ENCODE measurements at regions not wholly inside any gene's neighbourhood (a gene's known extent, or its start where the extent isn't known, plus 50 kb on each side); places are given as distances from the start of the nearest gene placed in this dataset.

DNA sequence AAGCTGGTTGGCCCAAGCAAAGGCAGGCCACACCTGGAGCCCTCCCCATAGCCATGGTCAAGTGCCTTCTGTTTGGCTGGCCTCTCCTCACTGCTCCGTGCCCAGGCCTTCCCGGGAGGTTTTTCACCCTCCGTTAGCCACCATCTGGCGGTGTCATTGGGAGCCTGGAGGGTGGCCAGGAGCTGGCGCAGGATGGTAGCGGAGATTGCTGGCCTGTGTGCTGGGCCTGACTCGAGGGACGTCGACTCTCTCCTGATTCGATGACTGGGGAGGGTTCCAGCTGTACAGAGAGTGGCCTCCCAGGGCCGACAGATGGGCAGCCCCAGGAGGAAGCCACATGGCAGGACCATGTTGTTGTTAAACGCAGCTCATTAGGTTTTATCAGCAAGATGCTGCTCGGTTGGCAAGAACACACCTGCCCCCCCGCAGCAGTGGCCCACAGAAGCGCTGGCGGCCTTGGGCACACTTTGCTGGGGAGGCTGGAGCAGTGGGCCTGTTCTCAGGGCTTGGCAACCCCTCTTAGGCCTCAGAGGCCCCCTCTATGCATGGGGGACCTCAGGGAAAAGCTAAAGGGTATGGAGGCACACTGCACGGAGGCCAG is 64.0 kb upstream of the CACUL1 start (continued):
- TF ChIP-seq, protein P1, sequence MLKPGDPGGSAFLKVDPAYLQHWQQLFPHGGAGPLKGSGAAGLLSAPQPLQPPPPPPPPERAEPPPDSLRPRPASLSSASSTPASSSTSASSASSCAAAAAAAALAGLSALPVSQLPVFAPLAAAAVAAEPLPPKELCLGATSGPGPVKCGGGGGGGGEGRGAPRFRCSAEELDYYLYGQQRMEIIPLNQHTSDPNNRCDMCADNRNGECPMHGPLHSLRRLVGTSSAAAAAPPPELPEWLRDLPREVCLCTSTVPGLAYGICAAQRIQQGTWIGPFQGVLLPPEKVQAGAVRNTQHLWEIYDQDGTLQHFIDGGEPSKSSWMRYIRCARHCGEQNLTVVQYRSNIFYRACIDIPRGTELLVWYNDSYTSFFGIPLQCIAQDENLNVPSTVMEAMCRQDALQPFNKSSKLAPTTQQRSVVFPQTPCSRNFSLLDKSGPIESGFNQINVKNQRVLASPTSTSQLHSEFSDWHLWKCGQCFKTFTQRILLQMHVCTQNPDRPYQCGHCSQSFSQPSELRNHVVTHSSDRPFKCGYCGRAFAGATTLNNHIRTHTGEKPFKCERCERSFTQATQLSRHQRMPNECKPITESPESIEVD (tag by site-specific recombination; IDR thresholded peaks at IDR 0.05) = no peak

DNA sequence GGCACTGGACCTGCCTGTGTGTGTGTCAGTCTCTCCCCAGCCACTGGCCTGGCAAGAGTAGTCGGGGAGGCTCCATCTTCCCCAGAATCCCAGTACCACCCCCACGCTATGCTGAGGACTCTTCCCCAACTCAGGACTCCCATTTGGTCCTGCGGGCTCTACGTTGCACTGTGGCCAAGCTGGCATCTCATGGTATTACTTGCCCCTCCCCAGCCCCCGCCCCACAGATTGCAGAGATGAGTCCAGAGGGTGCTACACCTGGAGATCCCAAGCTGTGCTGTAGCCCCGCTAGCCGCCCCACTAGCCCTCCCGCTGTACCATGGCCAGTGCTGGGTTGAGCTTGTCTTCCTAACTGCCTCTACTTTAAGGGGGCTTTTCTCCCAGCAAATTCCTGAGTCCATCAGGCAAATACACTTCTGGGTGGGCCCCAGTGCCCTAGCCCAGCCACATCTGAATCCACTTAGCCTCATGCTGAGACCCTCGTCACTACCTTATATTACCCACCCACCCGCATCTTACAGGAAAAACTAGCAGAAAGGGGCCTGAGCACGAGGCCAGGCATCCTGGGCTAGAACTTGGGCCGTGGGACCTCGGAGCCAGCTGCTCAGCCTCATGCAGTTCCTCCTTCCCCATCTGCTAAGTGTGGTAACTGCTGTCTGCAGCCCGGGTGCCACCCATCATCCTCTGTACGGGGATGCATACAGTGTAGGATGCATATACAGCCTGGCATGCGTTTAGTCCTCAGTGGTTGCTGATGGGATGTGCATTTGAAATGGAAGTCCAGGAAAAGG is 65.8 kb upstream of the CACUL1 start:
- Histone ChIP-seq H3K9me3 (ENCODE audit: control insufficient read depth, insufficient read depth, low read depth, low read length) (no peaks in the 10 kb centered on the region), H3K4me3 (ENCODE audit: low read depth, low read length) (no peak overlapping the region), H3K36me3 (ENCODE audit: control insufficient read depth in 2 of 2, insufficient read depth in 1 of 2, low read length in 2 of 2) (no peaks in the 10 kb centered on the region), H3K4me1 (ENCODE audit: control insufficient read depth, insufficient read depth, low read length) (no peaks in the 10 kb centered on the region), H3K27ac (ENCODE audit: extremely low read depth, low read depth, low read length) (no peak overlapping the region)
- POLR2A ChIA-PET = interaction anchor here (0.6 kb wide), 1 partner anchor 10 kb away, joined by 8 read pairs; no protein-coding TSS in a partner anchor
- TF ChIP-seq MYNN (tag by site-specific recombination; IDR thresholded peaks at IDR 0.05; ENCODE audit: borderline replicate concordance) (no peak), ZNF596 (tag by site-specific recombination; IDR thresholded peaks at IDR 0.05) (no peak), ZBTB1 (tag by site-specific recombination; IDR thresholded peaks at IDR 0.05) (no peak), YY2 (tag by site-specific recombination; IDR thresholded peaks at IDR 0.05) (no peak), SALL2 (tag by site-specific recombination; IDR thresholded peaks at IDR 0.05; ENCODE audit: borderline replicate concordance) (no peak), HOXA7 (CRISPR knock-in tag; IDR thresholded peaks at IDR 0.05; ENCODE audit: borderline replicate concordance) (no peak), ZNF404 (tag by site-specific recombination; IDR thresholded peaks at IDR 0.05) (no peak), KLF16 (tag by site-specific recombination; IDR thresholded peaks at IDR 0.05) (no peak), ZNF785 (tag by site-specific recombination; IDR thresholded peaks at IDR 0.05) (no peak)
- TF ChIP-seq, protein P2, sequence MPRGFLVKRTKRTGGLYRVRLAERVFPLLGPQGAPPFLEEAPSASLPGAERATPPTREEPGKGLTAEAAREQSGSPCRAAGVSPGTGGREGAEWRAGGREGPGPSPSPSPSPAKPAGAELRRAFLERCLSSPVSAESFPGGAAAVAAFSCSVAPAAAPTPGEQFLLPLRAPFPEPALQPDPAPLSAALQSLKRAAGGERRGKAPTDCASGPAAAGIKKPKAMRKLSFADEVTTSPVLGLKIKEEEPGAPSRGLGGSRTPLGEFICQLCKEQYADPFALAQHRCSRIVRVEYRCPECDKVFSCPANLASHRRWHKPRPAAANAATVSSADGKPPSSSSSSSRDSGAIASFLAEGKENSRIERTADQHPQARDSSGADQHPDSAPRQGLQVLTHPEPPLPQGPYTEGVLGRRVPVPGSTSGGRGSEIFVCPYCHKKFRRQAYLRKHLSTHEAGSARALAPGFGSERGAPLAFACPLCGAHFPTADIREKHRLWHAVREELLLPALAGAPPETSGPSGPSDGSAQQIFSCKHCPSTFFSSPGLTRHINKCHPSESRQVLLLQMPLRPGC (tag by site-specific recombination; IDR thresholded peaks at IDR 0.05) = no peak
- TF ChIP-seq, protein P1 (tag by site-specific recombination; IDR thresholded peaks at IDR 0.05) = no peak
- TF ChIP-seq, protein P3, sequence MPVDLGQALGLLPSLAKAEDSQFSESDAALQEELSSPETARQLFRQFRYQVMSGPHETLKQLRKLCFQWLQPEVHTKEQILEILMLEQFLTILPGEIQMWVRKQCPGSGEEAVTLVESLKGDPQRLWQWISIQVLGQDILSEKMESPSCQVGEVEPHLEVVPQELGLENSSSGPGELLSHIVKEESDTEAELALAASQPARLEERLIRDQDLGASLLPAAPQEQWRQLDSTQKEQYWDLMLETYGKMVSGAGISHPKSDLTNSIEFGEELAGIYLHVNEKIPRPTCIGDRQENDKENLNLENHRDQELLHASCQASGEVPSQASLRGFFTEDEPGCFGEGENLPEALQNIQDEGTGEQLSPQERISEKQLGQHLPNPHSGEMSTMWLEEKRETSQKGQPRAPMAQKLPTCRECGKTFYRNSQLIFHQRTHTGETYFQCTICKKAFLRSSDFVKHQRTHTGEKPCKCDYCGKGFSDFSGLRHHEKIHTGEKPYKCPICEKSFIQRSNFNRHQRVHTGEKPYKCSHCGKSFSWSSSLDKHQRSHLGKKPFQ (tag by site-specific recombination; IDR thresholded peaks at IDR 0.05) = no peak
- CTCF ChIA-PET = no interaction called here

DNA sequence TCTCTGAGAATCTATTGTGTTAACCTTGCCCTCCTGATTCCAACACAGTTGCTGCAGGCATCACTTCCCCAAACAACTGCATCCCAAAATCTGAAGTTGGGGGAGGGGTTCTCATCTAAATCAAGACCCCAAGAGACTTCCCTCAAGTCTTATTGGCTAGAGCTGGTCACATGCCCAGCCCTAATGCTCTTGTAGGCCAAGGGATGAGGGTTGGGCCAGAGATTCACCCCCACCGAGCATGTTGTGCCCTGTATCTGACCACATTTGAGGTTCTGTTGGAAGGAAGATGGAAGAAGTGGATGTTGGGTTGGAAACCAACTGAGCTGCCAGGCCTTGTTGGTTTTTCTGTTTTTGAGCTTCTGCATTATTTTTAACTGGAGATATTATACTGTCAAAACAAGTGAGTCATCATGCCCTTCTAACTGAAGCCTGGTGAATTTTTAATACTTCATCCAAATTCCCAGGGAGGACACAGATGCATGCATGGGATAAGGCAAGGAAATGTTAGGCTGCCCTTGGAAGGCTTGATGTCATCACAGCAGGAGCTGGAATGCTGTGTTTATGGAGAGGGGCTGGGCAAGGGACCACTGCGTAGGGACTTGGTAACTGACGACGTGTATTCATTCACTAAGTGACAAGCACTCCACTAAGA is 68.6 kb upstream of the CACUL1 start:
- ChIA-PET CTCF (interaction anchor here (0.7 to 1.5 kb wide), 3 partner anchors 9 to 131 kb away, joined by 3 read pairs; no protein-coding TSS in a partner anchor), POLR2A (no interaction called here)
- H3K9me3 ChIP-seq (ENCODE audit: control insufficient read depth, insufficient read depth, low read depth, low read length) = no peaks in the 10 kb centered on the region
- H3K36me3 ChIP-seq (ENCODE audit: control insufficient read depth in 2 of 2, insufficient read depth in 1 of 2, low read length in 2 of 2) = no peaks in the 10 kb centered on the region
- H3K4me3 ChIP-seq (ENCODE audit: low read depth, low read length) = no peak overlapping the region
- H3K27ac ChIP-seq (ENCODE audit: extremely low read depth, low read depth, low read length) = no peak overlapping the region
- no peaks in the 10 kb centered on the region for H3K4me1 ChIP-seq (ENCODE audit: control insufficient read depth, insufficient read depth, low read length)
- TF ChIP-seq, protein P4, sequence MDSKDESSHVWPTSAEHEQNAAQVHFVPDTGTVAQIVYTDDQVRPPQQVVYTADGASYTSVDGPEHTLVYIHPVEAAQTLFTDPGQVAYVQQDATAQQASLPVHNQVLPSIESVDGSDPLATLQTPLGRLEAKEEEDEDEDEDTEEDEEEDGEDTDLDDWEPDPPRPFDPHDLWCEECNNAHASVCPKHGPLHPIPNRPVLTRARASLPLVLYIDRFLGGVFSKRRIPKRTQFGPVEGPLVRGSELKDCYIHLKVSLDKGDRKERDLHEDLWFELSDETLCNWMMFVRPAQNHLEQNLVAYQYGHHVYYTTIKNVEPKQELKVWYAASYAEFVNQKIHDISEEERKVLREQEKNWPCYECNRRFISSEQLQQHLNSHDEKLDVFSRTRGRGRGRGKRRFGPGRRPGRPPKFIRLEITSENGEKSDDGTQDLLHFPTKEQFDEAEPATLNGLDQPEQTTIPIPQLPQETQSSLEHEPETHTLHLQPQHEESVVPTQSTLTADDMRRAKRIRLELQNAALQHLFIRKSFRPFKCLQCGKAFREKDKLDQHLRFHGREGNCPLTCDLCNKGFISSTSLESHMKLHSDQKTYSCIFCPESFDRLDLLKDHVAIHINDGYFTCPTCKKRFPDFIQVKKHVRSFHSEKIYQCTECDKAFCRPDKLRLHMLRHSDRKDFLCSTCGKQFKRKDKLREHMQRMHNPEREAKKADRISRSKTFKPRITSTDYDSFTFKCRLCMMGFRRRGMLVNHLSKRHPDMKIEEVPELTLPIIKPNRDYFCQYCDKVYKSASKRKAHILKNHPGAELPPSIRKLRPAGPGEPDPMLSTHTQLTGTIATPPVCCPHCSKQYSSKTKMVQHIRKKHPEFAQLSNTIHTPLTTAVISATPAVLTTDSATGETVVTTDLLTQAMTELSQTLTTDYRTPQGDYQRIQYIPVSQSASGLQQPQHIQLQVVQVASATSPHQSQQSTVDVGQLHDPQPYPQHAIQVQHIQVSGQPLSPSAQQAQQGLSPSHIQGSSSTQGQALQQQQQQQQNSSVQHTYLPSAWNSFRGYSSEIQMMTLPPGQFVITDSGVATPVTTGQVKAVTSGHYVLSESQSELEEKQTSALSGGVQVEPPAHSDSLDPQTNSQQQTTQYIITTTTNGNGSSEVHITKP (tag by site-specific recombination; IDR thresholded peaks at IDR 0.05) = no peak
- TF ChIP-seq ZNF24 (tag by site-specific recombination; IDR thresholded peaks at IDR 0.05) = no peak
- TF ChIP-seq, protein P5, sequence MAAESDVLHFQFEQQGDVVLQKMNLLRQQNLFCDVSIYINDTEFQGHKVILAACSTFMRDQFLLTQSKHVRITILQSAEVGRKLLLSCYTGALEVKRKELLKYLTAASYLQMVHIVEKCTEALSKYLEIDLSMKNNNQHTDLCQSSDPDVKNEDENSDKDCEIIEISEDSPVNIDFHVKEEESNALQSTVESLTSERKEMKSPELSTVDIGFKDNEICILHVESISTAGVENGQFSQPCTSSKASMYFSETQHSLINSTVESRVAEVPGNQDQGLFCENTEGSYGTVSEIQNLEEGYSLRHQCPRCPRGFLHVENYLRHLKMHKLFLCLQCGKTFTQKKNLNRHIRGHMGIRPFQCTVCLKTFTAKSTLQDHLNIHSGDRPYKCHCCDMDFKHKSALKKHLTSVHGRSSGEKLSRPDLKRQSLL (tag by site-specific recombination; IDR thresholded peaks at IDR 0.05) = no peak
- TF ChIP-seq, protein P6, sequence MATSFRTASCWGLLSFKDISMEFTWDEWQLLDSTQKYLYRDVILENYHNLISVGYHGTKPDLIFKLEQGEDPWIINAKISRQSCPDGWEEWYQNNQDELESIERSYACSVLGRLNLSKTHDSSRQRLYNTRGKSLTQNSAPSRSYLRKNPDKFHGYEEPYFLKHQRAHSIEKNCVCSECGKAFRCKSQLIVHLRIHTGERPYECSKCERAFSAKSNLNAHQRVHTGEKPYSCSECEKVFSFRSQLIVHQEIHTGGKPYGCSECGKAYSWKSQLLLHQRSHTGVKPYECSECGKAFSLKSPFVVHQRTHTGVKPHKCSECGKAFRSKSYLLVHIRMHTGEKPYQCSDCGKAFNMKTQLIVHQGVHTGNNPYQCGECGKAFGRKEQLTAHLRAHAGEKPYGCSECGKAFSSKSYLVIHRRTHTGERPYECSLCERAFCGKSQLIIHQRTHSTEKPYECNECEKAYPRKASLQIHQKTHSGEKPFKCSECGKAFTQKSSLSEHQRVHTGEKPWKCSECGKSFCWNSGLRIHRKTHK (tag by site-specific recombination; IDR thresholded peaks at IDR 0.05) = no peak
